ENCODE measurements at regions not wholly inside any gene's neighbourhood (a gene's known extent, or its start where the extent isn't known, plus 50 kb on each side); places are given as distances from the start of the nearest gene placed in this dataset.

DNA sequence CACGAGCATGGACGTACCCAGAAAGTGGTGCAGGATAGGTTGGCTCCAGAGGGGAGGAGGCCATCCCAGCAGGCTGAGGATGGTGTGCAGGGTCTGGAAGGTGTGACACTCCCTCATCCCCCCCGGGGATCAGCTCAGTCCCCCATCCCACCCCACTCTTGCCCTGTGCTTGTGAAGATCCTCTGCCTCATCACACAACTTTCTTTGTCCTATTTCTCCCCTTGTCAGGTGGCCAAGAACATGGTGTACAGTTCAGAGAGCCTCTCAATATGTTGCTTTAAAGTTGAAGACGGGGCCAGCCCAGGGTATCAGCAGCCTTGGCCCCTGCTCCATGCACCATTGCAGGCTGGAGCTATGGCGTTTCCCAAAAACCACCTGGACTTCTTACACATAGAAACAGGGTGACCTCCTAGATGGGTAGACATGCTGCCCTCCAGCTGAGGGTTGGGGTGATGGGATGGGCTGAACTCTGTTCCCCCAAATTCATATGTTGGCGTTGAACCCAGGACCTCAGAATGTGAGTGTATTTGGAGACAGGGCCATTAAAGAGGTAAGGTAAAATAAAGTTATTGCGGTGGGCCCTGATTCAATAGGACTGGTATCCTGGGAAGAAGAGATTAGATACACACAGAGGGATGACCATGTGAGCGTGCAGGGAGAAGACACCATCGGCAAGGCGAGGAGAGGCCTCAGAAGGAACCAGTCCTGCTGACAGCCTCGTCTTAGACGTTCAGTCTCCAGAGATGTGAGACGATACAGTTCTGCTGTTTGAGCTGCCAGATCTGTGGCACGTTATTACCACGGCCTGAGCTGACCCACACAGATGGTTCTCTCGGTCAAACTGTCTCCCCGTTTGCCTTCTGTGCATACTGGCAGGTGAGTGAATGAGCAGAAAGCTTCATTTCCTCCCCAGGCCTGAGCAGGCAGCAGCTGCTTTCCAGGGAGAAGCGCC, 272.5 kb downstream of the GADD45G start:
- no peak overlapping the region for H3K27ac ChIP-seq (ENCODE audit: low read length)
- H3K4me3 ChIP-seq (ENCODE audit: low read length): no peak overlapping the region
- H3F3A ChIP-seq (ENCODE audit: insufficient read depth, low read length, poor library complexity, severe bottlenecking): no peaks in the 10 kb centered on the region
- no peaks in the 10 kb centered on the region for H3K36me3 ChIP-seq (ENCODE audit: insufficient read depth, low read length)
- H3K4me2 ChIP-seq (ENCODE audit: low read length): no peak overlapping the region
- H3K9ac ChIP-seq (ENCODE audit: low read length): no peak overlapping the region
- no peaks in the 10 kb centered on the region for H4K20me1 ChIP-seq (ENCODE audit: insufficient read depth)
- no peaks in the 10 kb centered on the region for H3K9me3 ChIP-seq (ENCODE audit: low read length)
- no peak overlapping the region for H2AFZ ChIP-seq (ENCODE audit: low read depth, low read length)
- H3K79me2 ChIP-seq (replicated peaks; ENCODE audit: insufficient read depth, low read length): no peaks in the 10 kb centered on the region
- TF ChIP-seq RAD21 (conservative IDR thresholded peaks at IDR 0.05) (no peak), MXI1 (conservative IDR thresholded peaks at IDR 0.05; ENCODE audit: poor library complexity, severe bottlenecking) (no peak), EP300 (conservative IDR thresholded peaks at IDR 0.05; ENCODE audit: poor library complexity, severe bottlenecking) (no peak), EZH2 (IDR thresholded peaks at IDR 0.05; ENCODE audit: borderline replicate concordance, insufficient read depth, low read length, poor library complexity, severe bottlenecking) (no peak), POLR2AphosphoS5 (IDR thresholded peaks at IDR 0.05) (no peak), TAF1 (IDR thresholded peaks at IDR 0.05; ENCODE audit: low read depth) (no peak), SMC3 (conservative IDR thresholded peaks at IDR 0.05; ENCODE audit: poor library complexity) (no peak)
- TF ChIP-seq, protein P1, sequence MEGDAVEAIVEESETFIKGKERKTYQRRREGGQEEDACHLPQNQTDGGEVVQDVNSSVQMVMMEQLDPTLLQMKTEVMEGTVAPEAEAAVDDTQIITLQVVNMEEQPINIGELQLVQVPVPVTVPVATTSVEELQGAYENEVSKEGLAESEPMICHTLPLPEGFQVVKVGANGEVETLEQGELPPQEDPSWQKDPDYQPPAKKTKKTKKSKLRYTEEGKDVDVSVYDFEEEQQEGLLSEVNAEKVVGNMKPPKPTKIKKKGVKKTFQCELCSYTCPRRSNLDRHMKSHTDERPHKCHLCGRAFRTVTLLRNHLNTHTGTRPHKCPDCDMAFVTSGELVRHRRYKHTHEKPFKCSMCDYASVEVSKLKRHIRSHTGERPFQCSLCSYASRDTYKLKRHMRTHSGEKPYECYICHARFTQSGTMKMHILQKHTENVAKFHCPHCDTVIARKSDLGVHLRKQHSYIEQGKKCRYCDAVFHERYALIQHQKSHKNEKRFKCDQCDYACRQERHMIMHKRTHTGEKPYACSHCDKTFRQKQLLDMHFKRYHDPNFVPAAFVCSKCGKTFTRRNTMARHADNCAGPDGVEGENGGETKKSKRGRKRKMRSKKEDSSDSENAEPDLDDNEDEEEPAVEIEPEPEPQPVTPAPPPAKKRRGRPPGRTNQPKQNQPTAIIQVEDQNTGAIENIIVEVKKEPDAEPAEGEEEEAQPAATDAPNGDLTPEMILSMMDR (IDR thresholded peaks at IDR 0.05; ENCODE audit: poor library complexity, severe bottlenecking): no peak
- TF ChIP-seq, protein P2, sequence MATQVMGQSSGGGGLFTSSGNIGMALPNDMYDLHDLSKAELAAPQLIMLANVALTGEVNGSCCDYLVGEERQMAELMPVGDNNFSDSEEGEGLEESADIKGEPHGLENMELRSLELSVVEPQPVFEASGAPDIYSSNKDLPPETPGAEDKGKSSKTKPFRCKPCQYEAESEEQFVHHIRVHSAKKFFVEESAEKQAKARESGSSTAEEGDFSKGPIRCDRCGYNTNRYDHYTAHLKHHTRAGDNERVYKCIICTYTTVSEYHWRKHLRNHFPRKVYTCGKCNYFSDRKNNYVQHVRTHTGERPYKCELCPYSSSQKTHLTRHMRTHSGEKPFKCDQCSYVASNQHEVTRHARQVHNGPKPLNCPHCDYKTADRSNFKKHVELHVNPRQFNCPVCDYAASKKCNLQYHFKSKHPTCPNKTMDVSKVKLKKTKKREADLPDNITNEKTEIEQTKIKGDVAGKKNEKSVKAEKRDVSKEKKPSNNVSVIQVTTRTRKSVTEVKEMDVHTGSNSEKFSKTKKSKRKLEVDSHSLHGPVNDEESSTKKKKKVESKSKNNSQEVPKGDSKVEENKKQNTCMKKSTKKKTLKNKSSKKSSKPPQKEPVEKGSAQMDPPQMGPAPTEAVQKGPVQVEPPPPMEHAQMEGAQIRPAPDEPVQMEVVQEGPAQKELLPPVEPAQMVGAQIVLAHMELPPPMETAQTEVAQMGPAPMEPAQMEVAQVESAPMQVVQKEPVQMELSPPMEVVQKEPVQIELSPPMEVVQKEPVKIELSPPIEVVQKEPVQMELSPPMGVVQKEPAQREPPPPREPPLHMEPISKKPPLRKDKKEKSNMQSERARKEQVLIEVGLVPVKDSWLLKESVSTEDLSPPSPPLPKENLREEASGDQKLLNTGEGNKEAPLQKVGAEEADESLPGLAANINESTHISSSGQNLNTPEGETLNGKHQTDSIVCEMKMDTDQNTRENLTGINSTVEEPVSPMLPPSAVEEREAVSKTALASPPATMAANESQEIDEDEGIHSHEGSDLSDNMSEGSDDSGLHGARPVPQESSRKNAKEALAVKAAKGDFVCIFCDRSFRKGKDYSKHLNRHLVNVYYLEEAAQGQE (IDR thresholded peaks at IDR 0.05; ENCODE audit: borderline replicate concordance): no peak
- no peaks in the 10 kb centered on the region for H3K9me2 ChIP-seq (ENCODE audit: insufficient read depth, low read length)
- H3K27me3 ChIP-seq (ENCODE audit: insufficient read depth, low read depth, low read length): no peaks in the 10 kb centered on the region

DNA sequence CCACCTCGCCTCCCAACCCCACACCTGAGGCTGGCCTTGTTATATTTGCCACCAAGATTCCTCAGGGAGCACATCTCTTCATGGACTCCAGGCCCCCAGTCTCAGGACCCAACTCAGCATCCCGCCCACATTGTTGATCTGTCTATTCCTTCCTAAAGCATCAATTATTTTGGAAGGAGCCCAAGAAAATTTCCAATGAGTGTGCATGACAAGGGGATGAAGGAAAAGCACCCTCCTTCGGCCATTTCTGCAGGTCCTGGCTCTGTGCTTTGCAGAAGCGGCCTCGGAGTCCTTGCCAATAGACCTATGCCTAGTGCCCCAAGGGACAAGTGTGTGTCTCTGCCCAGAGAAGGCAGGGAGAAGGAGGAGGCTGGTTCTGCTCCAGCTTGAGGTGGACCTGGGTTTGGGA, 273.2 kb downstream of the GADD45G start:
- TF ChIP-seq EZH2 (IDR thresholded peaks at IDR 0.05; ENCODE audit: borderline replicate concordance, insufficient read depth, low read length, poor library complexity, severe bottlenecking) (no peak), RAD21 (conservative IDR thresholded peaks at IDR 0.05) (no peak), TAF1 (IDR thresholded peaks at IDR 0.05; ENCODE audit: low read depth) (no peak), MXI1 (conservative IDR thresholded peaks at IDR 0.05; ENCODE audit: poor library complexity, severe bottlenecking) (no peak), EP300 (conservative IDR thresholded peaks at IDR 0.05; ENCODE audit: poor library complexity, severe bottlenecking) (no peak), POLR2AphosphoS5 (IDR thresholded peaks at IDR 0.05) (no peak)
- no peaks in the 10 kb centered on the region for H3K36me3 ChIP-seq (ENCODE audit: insufficient read depth, low read length)
- H3K79me2 ChIP-seq (replicated peaks; ENCODE audit: insufficient read depth, low read length): no peaks in the 10 kb centered on the region
- H3K27me3 ChIP-seq (ENCODE audit: insufficient read depth, low read depth, low read length): no peaks in the 10 kb centered on the region
- H4K20me1 ChIP-seq (ENCODE audit: insufficient read depth): no peaks in the 10 kb centered on the region
- H3K9me2 ChIP-seq (ENCODE audit: insufficient read depth, low read length): no peaks in the 10 kb centered on the region
- no peaks in the 10 kb centered on the region for H3K9me3 ChIP-seq (ENCODE audit: low read length)
- H2AFZ ChIP-seq (ENCODE audit: low read depth, low read length): no peak overlapping the region
- H3K27ac ChIP-seq (ENCODE audit: low read length): no peak overlapping the region
- no peak overlapping the region for H3K4me2 ChIP-seq (ENCODE audit: low read length)
- H3K9ac ChIP-seq (ENCODE audit: low read length): no peak overlapping the region
- H3K4me3 ChIP-seq (ENCODE audit: low read length): no peak overlapping the region
- no peaks in the 10 kb centered on the region for H3F3A ChIP-seq (ENCODE audit: insufficient read depth, low read length, poor library complexity, severe bottlenecking)
